ENCODE measurements at regions not wholly inside any gene's neighbourhood (a gene's known extent, or its start where the extent isn't known, plus 50 kb on each side); places are given as distances from the start of the nearest gene placed in this dataset.

DNA sequence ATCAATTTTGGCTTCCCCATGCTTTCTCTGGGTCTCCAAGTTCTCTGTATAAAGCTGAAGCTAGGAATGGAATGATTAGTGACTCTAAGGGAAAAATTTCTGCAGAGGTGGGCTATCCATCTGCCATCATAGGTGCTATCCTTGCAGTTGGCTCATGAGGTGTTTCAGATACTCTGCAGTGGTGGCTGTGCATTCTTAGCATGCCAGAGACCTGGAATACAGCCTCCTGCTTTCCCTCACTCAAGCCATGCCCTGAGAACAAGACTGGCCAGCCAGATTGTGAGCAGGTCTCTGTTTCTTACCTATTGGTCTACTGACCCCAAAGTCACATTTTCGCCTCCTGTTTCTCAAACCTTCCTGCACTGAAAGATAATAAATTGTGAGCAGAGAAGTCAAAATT is 719.6 kb downstream of the CCSER2 start:
- Histone ChIP-seq H3K4me1 (ENCODE audit: control insufficient read depth in 2 of 3, insufficient read depth in 2 of 3, low read depth in 1 of 3, low read length in 3 of 3) (no peaks in the 10 kb centered on the region), H3K27me3 (ENCODE audit: control insufficient read depth, insufficient read depth, low read length) (no peaks in the 10 kb centered on the region), H3K9me3 (ENCODE audit: control insufficient read depth in 2 of 3, insufficient read depth in 1 of 3, low read length in 3 of 3) (peaks cover 0 to 2% (median 0%) of the 10 kb centered on the region in 3 donors), H3K36me3 (ENCODE audit: control insufficient read depth in 2 of 3, insufficient read depth in 3 of 3, low read length in 3 of 3) (no peaks in the 10 kb centered on the region), H3K4me3 (ENCODE audit: low read length in 3 of 3) (no peak overlapping the region), H3K27ac (ENCODE audit: low read depth in 2 of 2, low read length in 2 of 2) (no peak overlapping the region), H3K9ac (ENCODE audit: low read length in 3 of 3) (no peak overlapping the region)
- intact Hi-C loops (cut with DNase I), result no loop called here
- DNase-seq, result no peak
- TF ChIP-seq, protein P1, sequence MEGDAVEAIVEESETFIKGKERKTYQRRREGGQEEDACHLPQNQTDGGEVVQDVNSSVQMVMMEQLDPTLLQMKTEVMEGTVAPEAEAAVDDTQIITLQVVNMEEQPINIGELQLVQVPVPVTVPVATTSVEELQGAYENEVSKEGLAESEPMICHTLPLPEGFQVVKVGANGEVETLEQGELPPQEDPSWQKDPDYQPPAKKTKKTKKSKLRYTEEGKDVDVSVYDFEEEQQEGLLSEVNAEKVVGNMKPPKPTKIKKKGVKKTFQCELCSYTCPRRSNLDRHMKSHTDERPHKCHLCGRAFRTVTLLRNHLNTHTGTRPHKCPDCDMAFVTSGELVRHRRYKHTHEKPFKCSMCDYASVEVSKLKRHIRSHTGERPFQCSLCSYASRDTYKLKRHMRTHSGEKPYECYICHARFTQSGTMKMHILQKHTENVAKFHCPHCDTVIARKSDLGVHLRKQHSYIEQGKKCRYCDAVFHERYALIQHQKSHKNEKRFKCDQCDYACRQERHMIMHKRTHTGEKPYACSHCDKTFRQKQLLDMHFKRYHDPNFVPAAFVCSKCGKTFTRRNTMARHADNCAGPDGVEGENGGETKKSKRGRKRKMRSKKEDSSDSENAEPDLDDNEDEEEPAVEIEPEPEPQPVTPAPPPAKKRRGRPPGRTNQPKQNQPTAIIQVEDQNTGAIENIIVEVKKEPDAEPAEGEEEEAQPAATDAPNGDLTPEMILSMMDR (IDR thresholded peaks at IDR 0.05; ENCODE audit: borderline replicate concordance, extremely low read depth, insufficient read depth), result no peak
- no peak for FAIRE-seq

DNA sequence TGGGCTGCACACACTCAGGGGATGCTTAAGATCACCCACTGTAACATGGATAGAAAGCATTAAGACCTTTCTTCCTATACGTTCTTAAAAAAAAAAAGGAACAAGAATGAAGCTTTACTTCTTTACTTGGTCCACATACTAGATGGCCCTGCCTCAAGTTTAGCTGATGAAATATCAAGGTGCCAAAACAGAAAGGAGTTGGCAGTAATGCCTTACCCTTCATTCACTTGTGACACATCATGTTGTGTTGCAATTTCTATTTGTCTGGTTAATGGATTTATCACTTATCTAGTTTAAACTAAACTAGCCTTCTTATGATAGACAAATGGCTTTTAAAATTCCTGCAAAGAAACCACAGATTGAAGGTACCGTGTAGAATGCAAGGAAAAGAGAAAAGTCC is 720.3 kb downstream of the CCSER2 start:
- no peak overlapping the region for H3K9ac ChIP-seq (ENCODE audit: low read length in 3 of 3)
- no peaks in the 10 kb centered on the region for H3K27me3 ChIP-seq (ENCODE audit: control insufficient read depth, insufficient read depth, low read length)
- no peak for FAIRE-seq
- H3K4me1 ChIP-seq (ENCODE audit: control insufficient read depth in 2 of 3, insufficient read depth in 2 of 3, low read depth in 1 of 3, low read length in 3 of 3), result no peaks in the 10 kb centered on the region
- DNase-seq, result no peak
- H3K36me3 ChIP-seq (ENCODE audit: control insufficient read depth in 2 of 3, insufficient read depth in 3 of 3, low read length in 3 of 3), result no peaks in the 10 kb centered on the region
- H3K27ac ChIP-seq (ENCODE audit: low read depth in 2 of 2, low read length in 2 of 2), result no peak overlapping the region
- intact Hi-C loops (cut with DNase I), result no loop called here
- TF ChIP-seq, protein P1 (IDR thresholded peaks at IDR 0.05; ENCODE audit: borderline replicate concordance, extremely low read depth, insufficient read depth), result no peak
- peaks cover 0 to 2% (median 0%) of the 10 kb centered on the region in 3 donors for H3K9me3 ChIP-seq (ENCODE audit: control insufficient read depth in 2 of 3, insufficient read depth in 1 of 3, low read length in 3 of 3)
- H3K4me3 ChIP-seq (ENCODE audit: low read length in 3 of 3), result no peak overlapping the region

DNA sequence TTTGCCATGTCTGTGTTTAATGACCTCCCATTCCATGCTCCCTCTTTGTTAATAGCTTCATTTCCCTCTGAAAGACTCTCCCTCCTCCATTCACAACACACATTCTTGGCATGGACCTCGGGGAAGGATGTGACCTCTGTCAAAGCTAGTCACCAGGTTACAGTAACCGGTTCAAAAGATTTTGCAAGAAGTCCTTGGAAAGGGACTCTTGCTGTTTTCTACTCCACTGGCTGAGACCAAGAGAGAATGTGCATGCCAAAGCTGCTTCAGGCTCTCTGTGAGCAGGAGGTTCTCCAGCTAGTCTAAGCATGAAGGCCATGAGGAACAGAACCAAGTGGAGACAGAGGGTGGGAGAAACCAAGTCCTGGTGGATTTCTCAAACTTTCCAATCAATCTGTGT is 732.6 kb downstream of the CCSER2 start:
- Histone ChIP-seq H3K9ac (ENCODE audit: low read length in 3 of 3) (no peak overlapping the region), H3K27me3 (ENCODE audit: control insufficient read depth, insufficient read depth, low read length) (no peaks in the 10 kb centered on the region), H3K4me3 (ENCODE audit: low read length in 3 of 3) (no peak overlapping the region), H3K27ac (ENCODE audit: low read depth in 2 of 2, low read length in 2 of 2) (no peak overlapping the region), H3K36me3 (ENCODE audit: control insufficient read depth in 2 of 3, insufficient read depth in 3 of 3, low read length in 3 of 3) (no peaks in the 10 kb centered on the region), H3K4me1 (ENCODE audit: control insufficient read depth in 2 of 3, insufficient read depth in 2 of 3, low read depth in 1 of 3, low read length in 3 of 3) (no peaks in the 10 kb centered on the region), H3K9me3 (ENCODE audit: control insufficient read depth in 2 of 3, insufficient read depth in 1 of 3, low read length in 3 of 3) (peaks cover 0 to 11% (median 0%) of the 10 kb centered on the region in 3 donors)
- intact Hi-C loops (cut with DNase I), result no loop called here
- TF ChIP-seq, protein P1 (IDR thresholded peaks at IDR 0.05; ENCODE audit: borderline replicate concordance, extremely low read depth, insufficient read depth), result no peak
- DNase-seq (no peak), FAIRE-seq (no peak)

DNA sequence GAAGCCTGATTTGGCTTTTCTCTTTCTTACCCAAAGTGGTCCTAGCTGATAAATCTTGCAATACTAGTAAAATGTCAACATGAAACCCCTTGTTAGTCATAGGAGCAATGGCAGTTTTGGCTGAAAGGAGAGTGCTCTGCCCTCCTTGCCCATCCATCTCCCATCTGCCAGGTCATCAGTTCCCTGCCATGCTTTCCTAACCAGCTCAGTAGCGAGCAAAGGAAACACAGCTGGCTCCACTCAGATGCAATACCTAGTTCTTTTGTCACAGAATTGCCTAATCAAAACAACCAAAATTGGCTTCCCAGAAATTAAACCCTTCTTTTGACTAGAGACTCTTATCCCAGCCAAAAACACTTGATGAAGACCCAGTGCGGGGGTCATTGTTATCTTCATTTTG is 733.0 kb downstream of the CCSER2 start:
- Histone ChIP-seq H3K9me3 (ENCODE audit: control insufficient read depth in 2 of 3, insufficient read depth in 1 of 3, low read length in 3 of 3) (peaks cover 0 to 6% (median 0%) of the 10 kb centered on the region in 3 donors), H3K27ac (ENCODE audit: low read depth in 2 of 2, low read length in 2 of 2) (no peak overlapping the region), H3K36me3 (ENCODE audit: control insufficient read depth in 2 of 3, insufficient read depth in 3 of 3, low read length in 3 of 3) (no peaks in the 10 kb centered on the region), H3K4me3 (ENCODE audit: low read length in 3 of 3) (no peak overlapping the region), H3K27me3 (ENCODE audit: control insufficient read depth, insufficient read depth, low read length) (no peaks in the 10 kb centered on the region), H3K4me1 (ENCODE audit: control insufficient read depth in 2 of 3, insufficient read depth in 2 of 3, low read depth in 1 of 3, low read length in 3 of 3) (no peaks in the 10 kb centered on the region), H3K9ac (ENCODE audit: low read length in 3 of 3) (no peak overlapping the region)
- no peak for DNase-seq
- FAIRE-seq, result no peak
- intact Hi-C loops (cut with DNase I), result no loop called here
- TF ChIP-seq, protein P1 (IDR thresholded peaks at IDR 0.05; ENCODE audit: borderline replicate concordance, extremely low read depth, insufficient read depth), result no peak

Data from kidney (tissue), 13 donors.